Upper lobe of left lung (tissue), 6 donors: ENCODE measurements at regions not wholly inside any gene's neighbourhood (a gene's known extent, or its start where the extent isn't known, plus 50 kb on each side); places are given as distances from the start of the nearest gene placed in this dataset.
"Not testable (repeated sequence)": the region's sequence is repeated elsewhere in the genome, so short reads cannot be mapped to it uniquely, and the experiment has no call there.

Source experiments
- ATAC-seq, 2 donors: fragments of 200-7000 bp; cut with Tn5 transposase; one replicate each; pipeline ENCODE4 v1.9.1; 2022; ENCODE audit warnings: mild to moderate bottlenecking in 2 of 2, moderate library complexity in 2 of 2; ENCODE audit not compliant: low FRiP score in 2 of 2
- DNase-seq, 2 donors: peaks; one replicate each; pipeline ENCODE4 v3.0.0-alpha.2; 2019 to 2020
- H3K27ac ChIP-seq, 4 donors: fragments of 200-600 bp; sonication (generic); one replicate each; pipeline ENCODE4 v1.5.1; 2016 to 2019
- H3K27me3 ChIP-seq, 4 donors: fragments of 200-600 bp; sonication (generic); one replicate each; pipeline ENCODE4 v1.5.1; 2017 to 2019
- H3K36me3 ChIP-seq, 4 donors: fragments of 200-600 bp; sonication (generic); one replicate each; pipeline ENCODE4 v1.5.1; 2016 to 2019
- H3K4me1 ChIP-seq, 4 donors: fragments of 200-600 bp; sonication (generic); one replicate each; pipeline ENCODE4 v1.5.1; 2018 to 2019
- H3K4me3 ChIP-seq, 4 donors: fragments of 200-600 bp; sonication (generic); one replicate each; pipeline ENCODE4 v1.5.1; 2017 to 2019; ENCODE audit warnings: mild to moderate bottlenecking in 2 of 4, moderate library complexity in 1 of 4
- H3K9me3 ChIP-seq, 4 donors: fragments of 200-600 bp; sonication (generic); one replicate each; pipeline ENCODE4 v1.5.1; 2018 to 2019
- CTCF ChIP-seq, 6 experiments: fragments of 450-650 bp in 4 of 6; fragments of 200-600 bp in 2 of 6; sonication (generic) in 2 of 6; IDR thresholded peaks; one replicate each; pipeline ENCODE4 v1.5.1; 2016 to 2019; ENCODE audit warnings: antibody characterized with exemption in 6 of 6
- EP300 ChIP-seq, 4 donors: sonication (generic); formaldehyde crosslinking; IDR thresholded peaks; one replicate each; pipeline ENCODE4 v1.5.1; 2017; ENCODE audit warnings: antibody characterized with exemption in 4 of 4, control low read depth in 2 of 4
- POLR2A ChIP-seq, 4 donors: fragments of 450-650 bp; IDR thresholded peaks; one replicate each; pipeline ENCODE4 v1.5.1; 2016 to 2017; ENCODE audit warnings: antibody characterized with exemption in 4 of 4, mild to moderate bottlenecking in 2 of 4
- POLR2AphosphoS5 ChIP-seq, 2 donors: sonication (generic); formaldehyde crosslinking; IDR thresholded peaks; one replicate each; pipeline ENCODE4 v1.5.1; 2017; ENCODE audit warnings: antibody characterized with exemption in 2 of 2
- WGBS, 2 donors: methylation state at CpG; one replicate each; pipeline ENCODE4 v1.1.5; 2017 to 2018; 5-methylcytosine and 5-hydroxymethylcytosine counted together
- donor health status: DM: no; HTN: no; CAD: no; lungs with moderate emphysema.
- donor health status: DM: no; HTN: yes; CAD: no; lungs with severe emphysema.

DNA sequence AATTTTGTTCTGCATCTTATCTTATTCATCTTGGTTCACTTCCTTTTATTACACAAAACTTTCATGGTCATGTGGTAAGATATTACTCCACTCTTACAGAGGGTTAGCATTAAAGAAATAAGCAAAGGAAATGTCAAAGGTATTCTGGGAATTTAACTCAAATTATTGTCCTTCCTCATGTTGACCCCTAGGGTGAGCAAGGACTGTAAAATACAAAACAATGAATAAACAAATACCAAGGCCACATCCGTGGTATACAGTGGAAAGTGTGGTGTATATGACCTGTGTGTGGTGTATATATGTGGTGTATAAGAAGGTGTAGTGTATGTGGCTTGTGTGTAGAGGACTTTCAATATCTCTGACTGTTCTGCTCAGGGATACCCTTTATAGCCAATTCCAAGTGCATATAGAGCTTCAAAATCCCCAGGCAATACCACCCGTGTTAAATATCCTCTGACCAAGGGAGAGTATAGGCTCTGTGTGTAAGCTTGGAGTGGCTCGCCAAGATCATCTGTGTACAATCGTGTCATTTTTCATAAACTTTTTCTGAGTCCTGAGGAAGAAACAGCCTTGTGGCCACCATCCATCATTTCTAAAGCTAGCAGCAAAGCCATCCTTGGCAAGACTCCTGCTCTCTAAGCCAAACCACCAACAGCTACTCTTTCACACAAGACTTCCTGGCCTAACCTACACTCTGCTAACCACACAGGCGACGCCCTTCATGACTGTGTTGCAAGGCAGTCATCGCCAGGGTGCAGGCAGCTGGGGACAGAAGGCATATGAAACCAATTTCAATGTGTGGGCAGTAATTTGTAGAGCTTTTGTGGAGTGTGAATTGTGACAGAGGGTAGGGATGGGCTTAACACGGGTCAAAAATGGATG is 548.0 kb downstream of the ETS1 start:
- Histone ChIP-seq H3K4me3 (no peak overlapping the region), H3K4me1 (peaks cover 5 to 19% (median 10%) of the 10 kb centered on the region in 4 donors), H3K27ac (peak overlapping the region in 1 of 4 donors; percentile 44), H3K36me3 (no peaks in the 10 kb centered on the region), H3K9me3 (no peaks in the 10 kb centered on the region), H3K27me3 (no peaks in the 10 kb centered on the region)
- TF ChIP-seq POLR2A (IDR thresholded peaks at IDR 0.05) = no peak
- peak in 1 of 4 donors; percentile 6 for TF ChIP-seq EP300 (IDR thresholded peaks at IDR 0.05)
- TF ChIP-seq POLR2AphosphoS5 (IDR thresholded peaks at IDR 0.05) = peak in 1 of 2 donors; percentile 61
- peak in 2 of 6 experiments; percentile 3 to 17 for TF ChIP-seq CTCF (IDR thresholded peaks at IDR 0.05)
- 35 to 36% methylated on average over 8 of the region's 8 CpGs for WGBS, 2 donors
- ATAC-seq (peak; percentile 84 to 94), DNase-seq (peak in 1 of 2 donors; percentile 75)

DNA sequence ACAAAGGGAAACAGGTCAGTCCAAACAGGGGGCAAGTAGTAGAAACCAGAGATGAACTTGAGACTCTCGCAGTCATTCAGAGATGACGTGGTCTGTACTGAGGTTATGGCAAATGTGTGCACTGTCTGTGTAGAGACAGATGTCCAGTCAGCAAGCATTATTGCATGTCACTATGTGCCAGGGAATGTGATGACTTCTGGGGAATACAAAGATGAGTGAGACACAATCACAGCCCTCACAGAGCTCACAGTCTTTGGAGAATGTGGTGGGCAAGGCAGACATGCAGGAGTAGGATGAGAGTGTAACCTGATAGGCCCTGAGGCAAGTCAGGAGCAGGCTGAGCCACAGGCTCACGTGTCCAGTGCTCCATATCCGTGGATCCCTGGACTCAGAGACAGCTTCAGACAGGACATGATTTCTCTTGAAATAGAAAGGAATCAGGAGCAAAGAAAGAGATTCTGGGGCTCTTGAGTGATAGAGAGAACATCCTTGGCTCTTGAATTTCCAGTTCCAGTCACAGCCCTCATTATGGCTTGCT is 550.7 kb downstream of the ETS1 start:
- WGBS, 2 donors = 76 to 80% methylated on average over 4 of the region's 4 CpGs
- DNase-seq = no peak
- no peak overlapping the region for H3K27ac ChIP-seq
- H3K4me1 ChIP-seq = peaks cover 5 to 19% (median 11%) of the 10 kb centered on the region in 4 donors
- no peak for ATAC-seq
- TF ChIP-seq EP300 (IDR thresholded peaks at IDR 0.05) (no peak), POLR2A (IDR thresholded peaks at IDR 0.05) (no peak), POLR2AphosphoS5 (IDR thresholded peaks at IDR 0.05) (no peak), CTCF (IDR thresholded peaks at IDR 0.05) (no peak)
- no peaks in the 10 kb centered on the region for H3K36me3 ChIP-seq
- no peak overlapping the region for H3K4me3 ChIP-seq
- no peaks in the 10 kb centered on the region for H3K27me3 ChIP-seq
- H3K9me3 ChIP-seq = no peaks in the 10 kb centered on the region

GRCh38 chr11:128036006-128036405 is 551.4 kb downstream of the ETS1 start:
- 83 to 84% methylated on average over 5 of the region's 5 CpGs for WGBS, 2 donors

DNA sequence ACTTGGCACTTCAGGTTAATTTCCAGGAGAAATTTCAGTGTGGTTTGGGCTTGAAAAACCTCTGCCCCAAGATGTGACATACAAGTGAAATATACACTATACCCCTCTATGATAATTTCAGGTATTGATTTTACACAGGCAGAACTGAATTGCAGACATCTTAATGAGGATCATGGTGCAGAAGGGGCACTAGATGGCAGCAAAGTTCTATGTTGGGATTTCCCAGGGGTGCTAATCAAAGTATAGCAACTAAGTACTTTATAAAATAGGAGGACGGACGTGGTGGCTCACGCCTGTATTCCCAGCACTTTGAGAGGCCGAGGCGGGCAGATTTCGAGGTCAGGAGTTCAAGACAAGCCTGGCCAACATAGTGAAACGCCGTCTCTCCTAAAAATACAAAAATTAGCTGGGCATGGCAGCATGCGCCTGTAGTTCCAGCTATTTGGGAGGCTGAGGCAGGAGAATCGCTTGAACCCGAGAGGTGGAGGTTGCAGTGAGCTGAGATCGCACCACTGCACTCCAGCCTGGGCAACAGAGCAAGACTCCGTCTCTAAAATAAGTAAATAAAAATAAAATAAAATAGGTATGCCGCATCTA is 555.7 kb downstream of the ETS1 start:
- not testable (repeated sequence) for H3K4me1 ChIP-seq
- ATAC-seq = peak in 1 of 2 donors; percentile 87

More at GRCh38 chr11:128036006-128036405, 551.4 kb downstream of the ETS1 start:
- DNase-seq (no peak), ATAC-seq (no peak)
- H3K27me3 ChIP-seq = no peaks in the 10 kb centered on the region
- TF ChIP-seq CTCF (IDR thresholded peaks at IDR 0.05) (no peak), EP300 (IDR thresholded peaks at IDR 0.05) (no peak), POLR2A (IDR thresholded peaks at IDR 0.05) (no peak), POLR2AphosphoS5 (IDR thresholded peaks at IDR 0.05) (no peak)
- no peak overlapping the region for H3K27ac ChIP-seq
- no peaks in the 10 kb centered on the region for H3K9me3 ChIP-seq
- H3K4me1 ChIP-seq = peaks cover 5 to 23% (median 11%) of the 10 kb centered on the region in 4 donors
- no peaks in the 10 kb centered on the region for H3K36me3 ChIP-seq
- no peak overlapping the region for H3K4me3 ChIP-seq

More for the DNA sequence above, 555.7 kb downstream of the ETS1 start:
- not testable (repeated sequence) for H3K4me3 ChIP-seq, H3K36me3 ChIP-seq, H3K9me3 ChIP-seq, H3K27me3 ChIP-seq, H3K27ac ChIP-seq
- 52 to 56% methylated on average over 14 of the region's 14 CpGs for WGBS, 2 donors
- peak in 1 of 2 donors; percentile 38 for DNase-seq
- TF ChIP-seq CTCF (IDR thresholded peaks at IDR 0.05) = peak; percentile 56 to 80 (median 68)
